Fibroblast of lung (primary cell): ENCODE measurements at regions not wholly inside any gene's neighbourhood (a gene's known extent, or its start where the extent isn't known, plus 50 kb on each side); places are given as distances from the start of the nearest gene placed in this dataset.

ENCODE experiments used
- DNase-seq, 2 donors: peaks; one replicate each; pipeline versions ENCODE4 v3.0.0 to v3.0.0-alpha.2; 2010; ENCODE audit warnings: low read depth in 2 of 2
- H2AFZ ChIP-seq: 2 replicates; pipeline ENCODE4 v1.5.1; 2012; ENCODE audit warnings: low read length, control low read depth, inconsistent platforms
- H3K27ac ChIP-seq: 2 replicates; pipeline ENCODE4 v1.5.1; 2011; ENCODE audit warnings: low read length, control low read depth; ENCODE audit not compliant: insufficient read depth
- H3K27me3 ChIP-seq: 2 replicates; pipeline ENCODE4 v1.5.1; 2011; ENCODE audit warnings: mild to moderate bottlenecking, low read length; ENCODE audit not compliant: control insufficient read depth, insufficient read depth
- H3K36me3 ChIP-seq: 2 replicates; pipeline ENCODE4 v1.5.1; 2011; ENCODE audit warnings: low read length; ENCODE audit not compliant: control insufficient read depth, insufficient read depth
- H3K4me1 ChIP-seq: 2 replicates; pipeline ENCODE4 v1.5.1; 2011; ENCODE audit warnings: low read length; ENCODE audit not compliant: control insufficient read depth, insufficient read depth; ENCODE audit errors: extremely low read depth
- H3K4me2 ChIP-seq: 2 replicates; pipeline ENCODE4 v1.5.1; 2011; ENCODE audit warnings: low read length, control low read depth; ENCODE audit not compliant: insufficient read depth; ENCODE audit errors: extremely low read depth
- H3K4me3 ChIP-seq, 4 experiments: fragments of 200-600 bp in 1 of 4; sonication (generic) in 1 of 4; replicated peaks in 1 of 4; 2 replicates each; pipeline ENCODE4 v1.5.1; 2011 to 2016; ENCODE audit warnings: low read length in 4 of 4, low read depth in 3 of 4, mild to moderate bottlenecking in 3 of 4, control low read depth in 2 of 4, inconsistent platforms in 1 of 4, mixed read lengths in 1 of 4; ENCODE audit not compliant: insufficient read depth in 1 of 4; ENCODE audit errors: control extremely low read depth in 1 of 4
- H3K79me2 ChIP-seq: 2 replicates; pipeline ENCODE4 v1.5.1; 2012; ENCODE audit warnings: mild to moderate bottlenecking, low read length, inconsistent platforms; ENCODE audit not compliant: control insufficient read depth, insufficient read depth
- H3K9ac ChIP-seq: 2 replicates; pipeline ENCODE4 v1.5.1; 2011; ENCODE audit warnings: mild to moderate bottlenecking, low read length, control low read depth; ENCODE audit not compliant: insufficient read depth
- H3K9me3 ChIP-seq: 2 replicates; pipeline ENCODE4 v1.5.1; 2012; ENCODE audit warnings: low read depth, low read length; ENCODE audit not compliant: control insufficient read depth, insufficient read depth
- H4K20me1 ChIP-seq: 2 replicates; pipeline ENCODE4 v1.5.1; 2011; ENCODE audit warnings: low read length; ENCODE audit not compliant: control insufficient read depth, insufficient read depth; ENCODE audit errors: extremely low read depth
- CTCF ChIP-seq, 2 donors: IDR thresholded peaks in 1 of 2; conservative IDR thresholded peaks in 1 of 2; 1 replicate in 1 of 2; 2 replicates in 1 of 2; pipeline ENCODE4 v1.5.1; 2011 to 2012; ENCODE audit warnings: low read length in 2 of 2, control low read depth in 1 of 2, inconsistent platforms in 1 of 2, low read depth in 1 of 2, mild to moderate bottlenecking in 1 of 2
- EZH2 ChIP-seq: IDR thresholded peaks from 2 replicates; pipeline ENCODE4 v1.5.1; 2012; ENCODE audit warnings: low read length, control low read depth, mild to moderate bottlenecking; ENCODE audit errors: missing control alignments

- no peak overlapping the region for H3K27ac ChIP-seq
- no peak overlapping the region for H3K4me3 ChIP-seq
- H3K79me2 ChIP-seq, result no peaks in the 10 kb centered on the region
- no peaks in the 10 kb centered on the region for H3K36me3 ChIP-seq
- H3K4me1 ChIP-seq, result no peaks in the 10 kb centered on the region
- no peaks in the 10 kb centered on the region for H3K9me3 ChIP-seq
- H3K4me2 ChIP-seq, result no peak overlapping the region
- H4K20me1 ChIP-seq, result no peaks in the 10 kb centered on the region
- no peak overlapping the region for H3K9ac ChIP-seq
- no peaks in the 10 kb centered on the region for H3K27me3 ChIP-seq
- no peak for TF ChIP-seq EZH2
- TF ChIP-seq CTCF (conservative IDR thresholded peaks at IDR 0.05 in 1 of 2, IDR thresholded peaks at IDR 0.05 in 1 of 2; ENCODE audit: low read depth in 1 of 2, low read length in 2 of 2), result no peak
- DNase-seq, result no peak
- H2AFZ ChIP-seq, result no peak overlapping the region
Observed at GRCh38 chr4:42205541-42205940, 53.1 kb upstream of the BEND4 start.

DNA sequence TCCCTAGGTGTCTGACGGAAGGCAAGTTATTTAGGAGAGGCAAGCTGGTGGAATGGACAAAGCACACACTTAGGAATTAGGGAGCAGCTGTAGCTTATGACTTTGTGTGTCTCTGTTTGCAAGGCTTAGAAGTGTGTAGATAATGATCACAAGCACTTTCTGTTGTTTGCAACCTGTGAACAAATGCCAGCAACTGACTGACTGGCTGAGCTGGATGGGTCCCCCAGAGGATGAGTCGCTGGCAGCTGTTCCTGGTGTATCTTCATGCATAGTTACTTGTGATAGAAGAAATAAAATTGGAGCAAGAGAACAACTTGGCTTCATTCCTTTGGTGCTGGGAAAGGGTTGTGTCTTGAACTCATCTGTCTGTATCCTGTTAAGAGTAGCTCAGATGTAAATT lies 64.2 kb upstream of the BEND4 start:
- no peak for DNase-seq
- H3K27ac ChIP-seq, result no peak overlapping the region
- H3K4me1 ChIP-seq, result no peaks in the 10 kb centered on the region
- no peak overlapping the region for H3K9ac ChIP-seq
- H2AFZ ChIP-seq, result no peak overlapping the region
- H3K79me2 ChIP-seq, result no peaks in the 10 kb centered on the region
- no peak for TF ChIP-seq EZH2
- TF ChIP-seq CTCF (conservative IDR thresholded peaks at IDR 0.05 in 1 of 2, IDR thresholded peaks at IDR 0.05 in 1 of 2; ENCODE audit: low read depth in 1 of 2, low read length in 2 of 2), result no peak
- H3K36me3 ChIP-seq, result no peaks in the 10 kb centered on the region
- H3K9me3 ChIP-seq, result no peaks in the 10 kb centered on the region
- no peak overlapping the region for H3K4me2 ChIP-seq
- H4K20me1 ChIP-seq, result no peaks in the 10 kb centered on the region
- no peak overlapping the region for H3K4me3 ChIP-seq
- no peaks in the 10 kb centered on the region for H3K27me3 ChIP-seq

GRCh38 chr4:42225286-42225685 lies 72.8 kb upstream of the BEND4 start:
- Histone ChIP-seq H2AFZ (no peak overlapping the region), H3K36me3 (no peaks in the 10 kb centered on the region), H3K27me3 (no peaks in the 10 kb centered on the region), H3K27ac (no peak overlapping the region), H3K4me2 (no peak overlapping the region), H3K9ac (no peak overlapping the region), H3K4me1 (no peaks in the 10 kb centered on the region), H3K4me3 (no peak overlapping the region), H4K20me1 (no peaks in the 10 kb centered on the region), H3K79me2 (no peaks in the 10 kb centered on the region), H3K9me3 (no peaks in the 10 kb centered on the region)
- DNase-seq, result no peak
- TF ChIP-seq EZH2 (no peak), CTCF (conservative IDR thresholded peaks at IDR 0.05 in 1 of 2, IDR thresholded peaks at IDR 0.05 in 1 of 2; ENCODE audit: low read depth in 1 of 2, low read length in 2 of 2) (no peak)
